Cardiac fibroblast (primary cell): ENCODE measurements at regions not wholly inside any gene's neighbourhood (a gene's known extent, or its start where the extent isn't known, plus 50 kb on each side); places are given as distances from the start of the nearest gene placed in this dataset.
"Not testable (repeated sequence)": the region's sequence is repeated elsewhere in the genome, so short reads cannot be mapped to it uniquely, and the experiment has no call there.

Source experiments
- DNase-seq, 2 donors: peaks; one replicate each; pipeline versions ENCODE4 v3.0.0 to v3.0.0-alpha.2; 2010; ENCODE audit warnings: low read depth in 2 of 2
- H3K4me3 ChIP-seq, 2 donors: replicated peaks in 1 of 2; 1 replicate in 1 of 2; 2 replicates in 1 of 2; pipeline ENCODE4 v1.5.1; 2011; ENCODE audit warnings: low read depth in 2 of 2, low read length in 2 of 2, mild to moderate bottlenecking in 2 of 2, moderate library complexity in 1 of 2
- TF ChIP-seq, protein P1 (sequence below): IDR thresholded peaks from one replicate; pipeline ENCODE4 v1.5.1; 2011; ENCODE audit warnings: low read depth, mild to moderate bottlenecking, low read length, inconsistent platforms

DNA sequence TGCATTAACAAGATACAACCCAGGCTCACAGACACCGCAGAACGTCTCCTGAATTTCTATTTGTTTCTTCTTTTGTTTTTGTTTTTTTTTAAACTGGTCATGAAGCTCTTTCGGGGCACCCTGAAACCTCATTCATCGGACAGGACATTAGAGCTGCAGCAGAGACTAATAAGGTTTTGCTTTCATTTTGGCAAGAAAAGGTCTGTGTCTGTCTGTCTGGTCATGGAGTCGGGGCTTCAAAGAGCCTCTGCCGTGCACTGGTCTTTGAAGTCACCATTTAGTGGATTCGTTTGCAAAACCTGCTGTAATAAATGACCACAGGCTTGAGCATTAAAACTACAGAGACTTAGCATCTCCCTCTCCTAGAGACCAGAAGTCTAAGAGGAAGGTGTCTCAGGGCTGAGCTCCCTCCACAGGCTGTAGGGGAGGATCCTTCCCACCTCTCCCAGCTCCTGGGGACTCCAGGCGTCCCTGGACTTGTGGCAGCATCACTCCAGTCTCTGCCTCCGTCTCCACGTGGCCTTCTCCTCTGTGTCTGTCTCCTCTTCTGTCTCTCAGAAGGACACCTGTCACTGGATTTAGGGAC is 247.5 kb downstream of the CRLF2 start:
- TF ChIP-seq, protein P1, sequence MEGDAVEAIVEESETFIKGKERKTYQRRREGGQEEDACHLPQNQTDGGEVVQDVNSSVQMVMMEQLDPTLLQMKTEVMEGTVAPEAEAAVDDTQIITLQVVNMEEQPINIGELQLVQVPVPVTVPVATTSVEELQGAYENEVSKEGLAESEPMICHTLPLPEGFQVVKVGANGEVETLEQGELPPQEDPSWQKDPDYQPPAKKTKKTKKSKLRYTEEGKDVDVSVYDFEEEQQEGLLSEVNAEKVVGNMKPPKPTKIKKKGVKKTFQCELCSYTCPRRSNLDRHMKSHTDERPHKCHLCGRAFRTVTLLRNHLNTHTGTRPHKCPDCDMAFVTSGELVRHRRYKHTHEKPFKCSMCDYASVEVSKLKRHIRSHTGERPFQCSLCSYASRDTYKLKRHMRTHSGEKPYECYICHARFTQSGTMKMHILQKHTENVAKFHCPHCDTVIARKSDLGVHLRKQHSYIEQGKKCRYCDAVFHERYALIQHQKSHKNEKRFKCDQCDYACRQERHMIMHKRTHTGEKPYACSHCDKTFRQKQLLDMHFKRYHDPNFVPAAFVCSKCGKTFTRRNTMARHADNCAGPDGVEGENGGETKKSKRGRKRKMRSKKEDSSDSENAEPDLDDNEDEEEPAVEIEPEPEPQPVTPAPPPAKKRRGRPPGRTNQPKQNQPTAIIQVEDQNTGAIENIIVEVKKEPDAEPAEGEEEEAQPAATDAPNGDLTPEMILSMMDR: no peak
- DNase-seq: no peak
- H3K4me3 ChIP-seq: no peak overlapping the region

DNA sequence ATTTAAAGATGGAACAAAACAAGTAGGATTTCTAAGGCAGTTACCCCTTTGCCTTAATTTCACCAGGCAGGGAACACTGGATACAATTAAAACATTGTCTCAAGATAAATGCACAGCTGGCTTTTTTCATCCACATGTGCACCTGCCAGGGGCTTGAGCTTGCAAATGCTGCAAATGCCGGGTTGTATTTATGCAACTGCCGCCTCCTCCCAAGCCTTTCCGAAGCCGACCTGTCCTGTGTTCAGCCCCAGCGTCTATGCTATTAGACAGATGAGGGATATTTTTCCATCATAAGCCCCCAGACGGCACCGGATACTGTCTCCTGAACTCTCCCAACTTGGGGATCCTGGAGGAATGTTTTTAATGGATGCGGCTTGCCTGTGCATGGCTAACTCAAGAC is 251.6 kb downstream of the CRLF2 start:
- DNase-seq: no peak
- TF ChIP-seq, protein P1: no peak
- H3K4me3 ChIP-seq: no peak overlapping the region

DNA sequence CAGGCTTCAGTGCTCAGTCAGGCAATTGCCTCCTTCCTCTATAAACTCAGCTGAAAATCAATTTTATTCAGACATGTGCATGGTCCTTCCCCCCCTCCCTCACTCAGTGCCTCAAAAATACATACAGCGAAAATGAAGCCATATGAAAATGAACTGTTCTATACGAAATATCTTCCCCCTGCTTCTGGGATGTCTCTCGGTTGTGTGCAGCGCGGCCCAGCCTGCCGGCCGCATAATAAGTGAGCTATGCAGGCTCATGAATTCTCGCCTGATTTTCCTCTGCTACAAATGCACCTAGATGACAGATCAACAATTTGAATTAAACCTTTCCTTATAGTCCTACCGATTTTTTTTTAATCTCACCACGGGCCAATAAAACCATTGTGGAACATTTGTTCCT is 252.9 kb downstream of the CRLF2 start:
- TF ChIP-seq, protein P1: no peak
- no peak overlapping the region for H3K4me3 ChIP-seq
- no peak for DNase-seq

DNA sequence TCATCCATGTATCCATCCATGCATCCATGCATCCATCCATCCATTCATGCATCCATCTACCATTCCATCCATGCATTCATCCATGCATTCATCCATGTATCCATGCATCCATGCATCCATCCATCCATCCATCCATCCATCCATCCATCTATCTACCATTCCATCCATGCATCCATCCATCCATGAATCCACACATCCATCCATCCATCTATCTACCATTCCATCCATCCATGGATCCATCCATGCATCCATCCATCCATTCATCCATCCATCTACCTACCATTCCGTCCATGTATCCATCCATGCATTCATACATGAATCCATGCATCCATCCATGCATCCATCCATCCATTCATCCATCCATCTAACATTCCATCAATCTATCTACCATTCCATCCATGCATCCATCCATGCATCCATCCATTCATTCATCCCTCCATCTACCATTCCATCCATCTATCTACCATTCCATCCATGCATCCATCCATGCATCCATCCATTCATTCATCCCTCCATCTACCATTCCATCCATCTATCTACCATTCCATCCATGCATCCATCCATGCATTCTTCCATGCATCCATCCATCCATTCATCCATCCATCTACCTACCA is 257.2 kb downstream of the CRLF2 start:
- not testable (repeated sequence) for H3K4me3 ChIP-seq

DNA sequence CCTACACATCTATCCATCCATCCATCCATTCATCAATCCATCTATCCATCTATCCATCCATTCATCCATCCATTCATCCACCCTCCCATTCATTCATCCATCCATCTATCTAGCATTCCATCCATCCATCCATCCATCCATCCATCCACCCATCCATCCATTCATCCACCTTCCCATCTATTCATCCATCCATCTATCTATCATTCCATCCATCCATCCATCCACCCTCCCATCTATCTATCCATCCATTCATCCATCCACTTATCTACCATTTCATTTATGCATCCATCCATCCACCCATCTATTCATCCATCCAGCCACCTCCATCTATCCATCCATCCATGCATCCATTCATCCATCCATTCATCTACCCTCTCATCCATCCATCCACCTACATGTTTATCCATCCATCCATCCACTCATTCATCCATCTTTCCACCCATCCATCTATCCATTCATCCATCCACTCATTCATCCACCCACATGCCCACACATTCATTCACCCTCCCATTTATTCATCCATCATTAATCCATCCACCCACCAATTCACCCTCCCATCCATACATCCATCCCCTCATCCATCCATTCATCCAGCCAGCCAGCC is 258.5 kb downstream of the CRLF2 start:
- TF ChIP-seq, protein P1: no peak
- H3K4me3 ChIP-seq: no peak overlapping the region
- no peak for DNase-seq

More for the DNA sequence above, 257.2 kb downstream of the CRLF2 start:
- DNase-seq: not testable (repeated sequence)

DNA sequence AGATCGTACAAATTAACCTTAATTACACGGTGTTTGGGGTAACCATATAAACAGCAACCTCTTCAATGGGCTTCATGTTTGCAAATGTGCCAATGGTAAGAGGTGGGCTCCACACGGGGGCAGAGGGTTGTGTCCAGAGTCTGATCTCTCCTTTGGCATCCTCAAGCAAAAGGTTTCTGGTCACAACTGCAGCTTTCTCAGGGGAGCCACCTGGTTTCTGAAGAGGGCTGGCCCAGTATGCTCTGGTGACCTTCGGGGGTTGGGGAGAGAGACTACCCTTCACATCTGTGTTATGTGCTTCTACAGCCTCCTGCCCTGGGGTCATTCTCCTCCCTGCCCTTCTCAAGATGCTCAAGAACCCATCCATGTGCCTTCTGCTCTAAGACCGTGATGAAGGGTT is 259.6 kb downstream of the CRLF2 start:
- no peak for DNase-seq
- TF ChIP-seq, protein P1: no peak
- H3K4me3 ChIP-seq: no peak overlapping the region

DNA sequence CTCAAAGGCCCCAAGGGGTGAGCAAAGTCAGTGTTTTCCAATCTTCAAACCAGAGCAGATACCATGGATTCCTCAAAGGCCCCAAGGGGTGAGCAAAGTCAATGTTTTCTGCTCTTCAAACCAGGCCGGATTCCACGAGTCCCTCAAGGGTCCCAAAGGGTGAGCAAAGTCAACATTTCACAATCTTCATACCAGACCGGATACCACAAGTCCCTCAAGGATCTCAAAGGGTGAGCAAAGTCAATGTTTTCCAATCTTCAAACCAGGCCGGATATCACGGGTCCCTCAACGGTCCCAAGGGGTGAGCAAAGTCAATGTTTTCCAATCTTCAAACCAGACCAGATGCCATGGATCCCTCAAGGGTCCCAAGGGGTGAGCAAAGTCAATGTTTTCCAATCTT is 265.2 kb downstream of the CRLF2 start:
- not testable (repeated sequence) for DNase-seq, H3K4me3 ChIP-seq

DNA sequence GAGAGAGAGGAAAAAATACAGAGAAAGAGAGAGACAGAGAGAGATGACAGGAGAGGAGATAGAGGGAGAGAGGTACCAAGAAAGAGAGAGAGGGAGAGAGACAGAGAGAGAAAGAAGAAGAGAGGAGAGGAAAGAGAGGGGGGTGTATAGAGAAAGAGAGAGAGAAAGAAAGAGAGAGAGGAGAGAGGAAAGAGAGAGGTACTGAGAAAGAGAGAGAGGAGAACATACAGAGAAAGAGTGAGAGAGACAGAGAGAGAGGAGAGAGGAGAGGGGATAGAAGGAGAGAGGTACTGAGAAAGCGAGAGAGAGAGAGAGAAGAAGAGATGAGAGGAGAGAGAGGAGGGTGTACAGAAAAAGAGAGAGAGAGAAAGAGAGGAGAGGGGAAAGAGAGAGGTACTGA is 269.4 kb downstream of the CRLF2 start:
- TF ChIP-seq, protein P1: no peak
- H3K4me3 ChIP-seq: no peak overlapping the region
- DNase-seq: no peak
